ENCODE measurements at regions not wholly inside any gene's neighbourhood (a gene's known extent, or its start where the extent isn't known, plus 50 kb on each side); places are given as distances from the start of the nearest gene placed in this dataset.
"Not testable (repeated sequence)": the region's sequence is repeated elsewhere in the genome, so short reads cannot be mapped to it uniquely, and the experiment has no call there.

DNA sequence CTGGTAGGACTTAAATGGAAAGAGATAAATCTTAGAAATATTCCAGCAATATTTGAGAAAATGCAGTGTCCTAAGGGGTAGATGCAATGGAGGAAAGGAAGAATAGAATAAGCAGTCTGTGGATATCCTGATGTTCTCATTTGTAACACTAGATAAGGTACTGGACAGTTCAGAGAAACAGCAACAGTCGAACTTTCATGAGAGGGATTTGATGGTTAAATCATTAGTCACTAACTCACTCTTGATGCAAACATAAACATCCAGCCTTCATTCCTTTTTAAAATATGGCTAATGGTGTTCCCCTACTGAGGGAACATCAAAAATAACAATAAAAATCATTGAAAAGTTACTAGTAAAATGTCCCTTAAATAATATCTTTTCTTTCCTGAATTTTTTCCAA lies 211.4 kb upstream of the SLC39A10 start:
- Histone ChIP-seq H3K9me3 (ENCODE audit: control insufficient read depth in 2 of 2, insufficient read depth in 1 of 2, low read depth in 1 of 2, low read length in 1 of 2) (peaks cover 0 to 7% of the 10 kb centered on the region in 2 donors), H3K4me1 (ENCODE audit: control insufficient read depth in 3 of 3, insufficient read depth in 2 of 3, low read depth in 1 of 3, low read length in 2 of 3) (no peaks in the 10 kb centered on the region), H3K36me3 (ENCODE audit: control insufficient read depth in 3 of 3, insufficient read depth in 2 of 3, low read depth in 1 of 3, low read length in 3 of 3) (no peaks in the 10 kb centered on the region), H3K4me3 (ENCODE audit: low read depth in 1 of 3, low read length in 3 of 3) (no peak overlapping the region), H3K27ac (ENCODE audit: low read depth in 1 of 3, low read length in 2 of 3) (no peak overlapping the region), H3K27me3 (ENCODE audit: control insufficient read depth in 3 of 3, insufficient read depth in 3 of 3, low read length in 3 of 3) (no peaks in the 10 kb centered on the region)
- no peak for FAIRE-seq
- DNase-seq: no peak
- 61 to 79% (median 68%) methylated on average over 1 of the region's 1 CpG for WGBS, 3 donors

GRCh38 chr2:195443926-195444325 lies 213.1 kb upstream of the SLC39A10 start:
- DNase-seq (no peak), FAIRE-seq (no peak)
- Histone ChIP-seq H3K9me3 (ENCODE audit: control insufficient read depth in 2 of 2, insufficient read depth in 1 of 2, low read depth in 1 of 2, low read length in 1 of 2) (peaks cover 0 to 18% of the 10 kb centered on the region in 2 donors), H3K4me1 (ENCODE audit: control insufficient read depth in 3 of 3, insufficient read depth in 2 of 3, low read depth in 1 of 3, low read length in 2 of 3) (no peaks in the 10 kb centered on the region), H3K4me3 (ENCODE audit: low read depth in 1 of 3, low read length in 3 of 3) (no peak overlapping the region), H3K27me3 (ENCODE audit: control insufficient read depth in 3 of 3, insufficient read depth in 3 of 3, low read length in 3 of 3) (no peaks in the 10 kb centered on the region), H3K27ac (ENCODE audit: low read depth in 1 of 3, low read length in 2 of 3) (no peak overlapping the region), H3K36me3 (ENCODE audit: control insufficient read depth in 3 of 3, insufficient read depth in 2 of 3, low read depth in 1 of 3, low read length in 3 of 3) (no peaks in the 10 kb centered on the region)
- 63 to 77% (median 72%) methylated on average over 2 of the region's 2 CpGs for WGBS, 3 donors

DNA sequence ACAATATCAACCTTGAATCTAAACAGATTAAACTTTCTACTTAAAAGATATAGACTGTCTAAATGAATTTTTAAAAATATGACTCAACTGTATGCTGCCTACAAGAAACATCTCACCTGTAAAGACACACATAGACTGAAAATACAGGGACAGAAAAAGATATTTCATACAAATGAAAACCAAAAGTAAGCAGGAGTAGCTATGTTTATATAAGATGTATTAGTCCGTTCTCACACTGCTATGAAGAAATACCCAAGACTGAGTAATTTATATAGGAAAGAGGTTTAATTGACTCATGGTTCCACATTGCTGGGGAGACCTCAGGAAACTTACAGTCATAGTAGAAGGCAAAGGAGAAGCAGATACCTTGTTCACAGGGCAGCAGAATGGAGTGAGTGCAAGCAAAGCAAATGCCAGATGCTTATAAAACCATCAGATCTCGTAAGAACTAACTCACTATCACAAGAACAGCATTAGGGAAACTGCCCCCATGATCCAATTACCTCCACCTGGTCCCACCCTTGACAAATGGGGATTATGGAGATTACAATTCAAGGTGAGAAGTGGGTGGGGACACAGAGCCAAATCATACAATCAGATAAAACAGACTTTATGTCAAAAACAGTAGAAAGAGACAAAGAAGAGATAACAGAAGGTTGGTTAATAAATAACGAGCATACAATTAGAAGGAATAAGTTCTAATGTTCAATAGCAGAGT lies 214.4 kb upstream of the SLC39A10 start:
- H3K36me3 ChIP-seq (ENCODE audit: control insufficient read depth in 3 of 3, insufficient read depth in 2 of 3, low read depth in 1 of 3, low read length in 3 of 3): no peaks in the 10 kb centered on the region
- H3K4me1 ChIP-seq (ENCODE audit: control insufficient read depth in 3 of 3, insufficient read depth in 2 of 3, low read depth in 1 of 3, low read length in 2 of 3): no peaks in the 10 kb centered on the region
- WGBS, 3 donors: 47 to 62% (median 56%) methylated on average over 3 of the region's 3 CpGs
- FAIRE-seq (no peak), DNase-seq (no peak)
- H3K4me3 ChIP-seq (ENCODE audit: low read depth in 1 of 3, low read length in 3 of 3): no peak overlapping the region
- H3K9me3 ChIP-seq (ENCODE audit: control insufficient read depth in 2 of 2, insufficient read depth in 1 of 2, low read depth in 1 of 2, low read length in 1 of 2): peaks cover 1 to 18% of the 10 kb centered on the region in 2 donors
- no peaks in the 10 kb centered on the region for H3K27me3 ChIP-seq (ENCODE audit: control insufficient read depth in 3 of 3, insufficient read depth in 3 of 3, low read length in 3 of 3)
- H3K27ac ChIP-seq (ENCODE audit: low read depth in 1 of 3, low read length in 2 of 3): no peak overlapping the region

GRCh38 chr2:195438692-195439091 lies 218.3 kb upstream of the SLC39A10 start:
- Histone ChIP-seq H3K36me3 (ENCODE audit: control insufficient read depth in 3 of 3, insufficient read depth in 2 of 3, low read depth in 1 of 3, low read length in 3 of 3) (no peaks in the 10 kb centered on the region), H3K9me3 (ENCODE audit: control insufficient read depth in 2 of 2, insufficient read depth in 1 of 2, low read depth in 1 of 2, low read length in 1 of 2) (peaks cover 2 to 20% of the 10 kb centered on the region in 2 donors), H3K4me3 (ENCODE audit: low read depth in 1 of 3, low read length in 3 of 3) (no peak overlapping the region), H3K4me1 (ENCODE audit: control insufficient read depth in 3 of 3, insufficient read depth in 2 of 3, low read depth in 1 of 3, low read length in 2 of 3) (no peaks in the 10 kb centered on the region), H3K27me3 (ENCODE audit: control insufficient read depth in 3 of 3, insufficient read depth in 3 of 3, low read length in 3 of 3) (no peaks in the 10 kb centered on the region), H3K27ac (ENCODE audit: low read depth in 1 of 3, low read length in 2 of 3) (no peak overlapping the region)
- 88 to 93% (median 91%) methylated on average over 7 of the region's 7 CpGs for WGBS, 3 donors
- DNase-seq (no peak), FAIRE-seq (no peak)

GRCh38 chr2:195437521-195437920 lies 219.5 kb upstream of the SLC39A10 start:
- FAIRE-seq: no peak
- no peaks in the 10 kb centered on the region for H3K4me1 ChIP-seq (ENCODE audit: control insufficient read depth in 3 of 3, insufficient read depth in 2 of 3, low read depth in 1 of 3, low read length in 2 of 3)
- H3K36me3 ChIP-seq (ENCODE audit: control insufficient read depth in 3 of 3, insufficient read depth in 2 of 3, low read depth in 1 of 3, low read length in 3 of 3): no peaks in the 10 kb centered on the region
- H3K9me3 ChIP-seq (ENCODE audit: control insufficient read depth in 2 of 2, insufficient read depth in 1 of 2, low read depth in 1 of 2, low read length in 1 of 2): peaks cover 2 to 17% of the 10 kb centered on the region in 2 donors
- 96 to 97% (median 97%) methylated on average over 17 to 18 of the region's 18 CpGs for WGBS, 3 donors
- H3K27ac ChIP-seq (ENCODE audit: low read depth in 1 of 3, low read length in 2 of 3): no peak overlapping the region
- DNase-seq: no peak
- H3K4me3 ChIP-seq (ENCODE audit: low read depth in 1 of 3, low read length in 3 of 3): no peak overlapping the region
- no peaks in the 10 kb centered on the region for H3K27me3 ChIP-seq (ENCODE audit: control insufficient read depth in 3 of 3, insufficient read depth in 3 of 3, low read length in 3 of 3)

- Histone ChIP-seq H3K27me3 (ENCODE audit: control insufficient read depth in 3 of 3, insufficient read depth in 3 of 3, low read length in 3 of 3) (no peaks in the 10 kb centered on the region), H3K4me3 (ENCODE audit: low read depth in 1 of 3, low read length in 3 of 3) (no peak overlapping the region), H3K36me3 (ENCODE audit: control insufficient read depth in 3 of 3, insufficient read depth in 2 of 3, low read depth in 1 of 3, low read length in 3 of 3) (no peaks in the 10 kb centered on the region), H3K9me3 (ENCODE audit: control insufficient read depth in 2 of 2, insufficient read depth in 1 of 2, low read depth in 1 of 2, low read length in 1 of 2) (peaks cover 2% of the 10 kb centered on the region in 2 donors), H3K27ac (ENCODE audit: low read depth in 1 of 3, low read length in 2 of 3) (no peak overlapping the region), H3K4me1 (ENCODE audit: control insufficient read depth in 3 of 3, insufficient read depth in 2 of 3, low read depth in 1 of 3, low read length in 2 of 3) (no peaks in the 10 kb centered on the region)
- no peak for FAIRE-seq
- no peak for DNase-seq
- WGBS, 3 donors: 74 to 93% (median 86%) methylated on average over 1 of the region's 1 CpG
Observed at GRCh38 chr2:195434346-195434745, 222.7 kb upstream of the SLC39A10 start.

GRCh38 chr2:195433729-195434128 lies 223.3 kb upstream of the SLC39A10 start:
- FAIRE-seq; H3K27ac ChIP-seq (ENCODE audit: low read depth in 1 of 3, low read length in 2 of 3); H3K27me3 ChIP-seq (ENCODE audit: control insufficient read depth in 3 of 3, insufficient read depth in 3 of 3, low read length in 3 of 3); H3K36me3 ChIP-seq (ENCODE audit: control insufficient read depth in 3 of 3, insufficient read depth in 2 of 3, low read depth in 1 of 3, low read length in 3 of 3); H3K9me3 ChIP-seq (ENCODE audit: control insufficient read depth in 2 of 2, insufficient read depth in 1 of 2, low read depth in 1 of 2, low read length in 1 of 2); H3K4me3 ChIP-seq (ENCODE audit: low read depth in 1 of 3, low read length in 3 of 3); H3K4me1 ChIP-seq (ENCODE audit: control insufficient read depth in 3 of 3, insufficient read depth in 2 of 3, low read depth in 1 of 3, low read length in 2 of 3); DNase-seq: not testable (repeated sequence)
- 76 to 82% (median 77%) methylated on average over 2 of the region's 2 CpGs for WGBS, 3 donors

GRCh38 chr2:195428673-195429072 lies 228.4 kb upstream of the SLC39A10 start:
- H3K27ac ChIP-seq (ENCODE audit: low read depth in 1 of 3, low read length in 2 of 3): no peak overlapping the region
- H3K4me1 ChIP-seq (ENCODE audit: control insufficient read depth in 3 of 3, insufficient read depth in 2 of 3, low read depth in 1 of 3, low read length in 2 of 3): no peaks in the 10 kb centered on the region
- no peaks in the 10 kb centered on the region for H3K36me3 ChIP-seq (ENCODE audit: control insufficient read depth in 3 of 3, insufficient read depth in 2 of 3, low read depth in 1 of 3, low read length in 3 of 3)
- no peaks in the 10 kb centered on the region for H3K9me3 ChIP-seq (ENCODE audit: control insufficient read depth in 2 of 2, insufficient read depth in 1 of 2, low read depth in 1 of 2, low read length in 1 of 2)
- FAIRE-seq (no peak), DNase-seq (no peak)
- 80 to 92% (median 88%) methylated on average over 3 of the region's 3 CpGs for WGBS, 3 donors
- H3K27me3 ChIP-seq (ENCODE audit: control insufficient read depth in 3 of 3, insufficient read depth in 3 of 3, low read length in 3 of 3): no peaks in the 10 kb centered on the region
- H3K4me3 ChIP-seq (ENCODE audit: low read depth in 1 of 3, low read length in 3 of 3): no peak overlapping the region

DNA sequence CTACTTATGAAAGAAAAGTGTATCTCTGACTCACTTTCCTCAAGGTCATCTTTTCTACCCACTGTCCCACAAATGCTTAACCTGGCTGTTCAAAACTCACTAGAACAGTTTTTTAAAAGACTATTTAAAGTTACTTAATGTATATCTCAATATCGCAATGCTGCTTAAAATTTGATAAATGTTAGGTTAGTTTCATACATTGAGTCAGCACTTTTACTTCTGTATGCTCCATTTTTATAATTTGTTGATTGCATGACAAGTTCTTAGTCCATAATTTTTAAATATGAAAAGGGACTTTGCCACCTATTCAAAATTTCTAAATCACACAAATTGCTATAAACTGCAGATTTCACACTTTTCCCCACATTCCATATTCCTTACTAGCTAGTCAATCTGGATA lies 231.7 kb upstream of the SLC39A10 start:
- Histone ChIP-seq H3K27me3 (ENCODE audit: control insufficient read depth in 3 of 3, insufficient read depth in 3 of 3, low read length in 3 of 3) (no peaks in the 10 kb centered on the region), H3K9me3 (ENCODE audit: control insufficient read depth in 2 of 2, insufficient read depth in 1 of 2, low read depth in 1 of 2, low read length in 1 of 2) (no peaks in the 10 kb centered on the region), H3K36me3 (ENCODE audit: control insufficient read depth in 3 of 3, insufficient read depth in 2 of 3, low read depth in 1 of 3, low read length in 3 of 3) (no peaks in the 10 kb centered on the region), H3K27ac (ENCODE audit: low read depth in 1 of 3, low read length in 2 of 3) (no peak overlapping the region), H3K4me1 (ENCODE audit: control insufficient read depth in 3 of 3, insufficient read depth in 2 of 3, low read depth in 1 of 3, low read length in 2 of 3) (no peaks in the 10 kb centered on the region), H3K4me3 (ENCODE audit: low read depth in 1 of 3, low read length in 3 of 3) (no peak overlapping the region)
- DNase-seq: no peak
- 97 to 100% (median 97%) methylated on average over 1 of the region's 1 CpG for WGBS, 3 donors
- no peak for FAIRE-seq

Measured in small intestine (tissue), 7 donors.